GM18511 (cell line): ENCODE measurements at regions not wholly inside any gene's neighbourhood (a gene's known extent, or its start where the extent isn't known, plus 50 kb on each side); places are given as distances from the start of the nearest gene placed in this dataset.
A peak's percentile ranks its signal among the peaks of the same experiment; 100 is the strongest.

Experiments
- ATAC-seq: cut with Tn5 transposase; IDR thresholded peaks from one replicate; pipeline ENCODE4 v1.9.1; 2021; ENCODE audit warnings: mild to moderate bottlenecking, moderate library complexity; ENCODE audit not compliant: unreplicated experiment

DNA sequence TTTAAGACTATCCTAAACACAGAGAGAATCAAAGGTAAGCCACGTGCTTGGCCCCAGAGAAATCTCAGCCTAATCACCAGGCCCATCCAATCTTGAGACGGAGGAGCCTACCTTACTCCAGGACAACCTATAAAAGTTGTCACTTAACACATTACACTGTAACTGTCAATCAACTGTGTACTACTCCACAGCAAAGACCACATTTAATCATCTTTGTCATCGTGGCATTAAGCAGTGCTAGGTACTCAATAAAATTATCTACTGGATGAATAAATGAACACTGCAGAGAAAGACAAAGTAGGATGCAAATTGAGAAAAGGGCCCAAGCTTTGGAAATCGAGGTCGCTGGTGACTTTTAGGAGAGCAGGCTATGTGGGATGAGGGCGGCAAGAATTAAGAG lies 466.7 kb downstream of the SHQ1 start:
- ATAC-seq: no peak

DNA sequence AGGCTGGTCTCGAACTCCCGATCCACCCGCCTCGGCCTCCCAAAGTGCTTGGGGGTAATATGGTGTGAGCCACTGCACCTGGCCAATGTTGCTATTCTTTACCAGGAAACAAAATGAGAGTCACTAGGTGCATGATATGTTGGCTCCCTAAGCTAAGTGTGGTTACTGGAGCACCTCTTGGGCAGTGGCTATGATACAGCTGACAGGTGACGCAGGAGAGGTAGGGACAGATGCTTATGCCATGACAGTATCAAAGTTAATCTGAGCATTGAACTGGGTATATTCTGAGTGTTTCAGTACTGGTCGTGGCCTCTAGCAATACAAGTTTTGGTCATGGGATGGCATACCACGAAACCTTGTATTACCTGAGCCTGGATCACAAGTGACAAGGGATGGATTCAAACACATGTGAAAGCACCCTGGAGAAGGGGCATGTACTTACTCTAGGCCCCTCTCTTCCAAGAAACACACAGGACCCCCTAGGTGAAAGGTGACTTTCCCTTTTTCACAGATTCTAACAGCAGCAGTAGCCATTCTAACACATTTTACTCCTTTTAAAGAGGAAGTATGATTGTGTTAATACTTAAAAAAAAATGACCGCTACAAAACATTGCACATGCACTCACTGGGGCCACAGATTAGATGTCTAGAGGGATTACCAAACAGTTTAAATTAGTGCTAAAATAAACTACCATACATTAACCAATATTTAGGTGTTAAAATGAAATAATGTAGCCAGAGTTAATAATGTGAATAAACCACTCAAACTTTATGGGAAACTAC lies 467.3 kb downstream of the SHQ1 start:
- ATAC-seq: no peak

- ATAC-seq: no peak
These were observed 468.1 kb downstream of the SHQ1 start for GRCh38 chr3:72380193-72380592.

GRCh38 chr3:72379500-72380187 lies 468.6 kb downstream of the SHQ1 start:
- no peak for ATAC-seq

- no peak for ATAC-seq
These were observed 470.0 kb downstream of the SHQ1 start for GRCh38 chr3:72378287-72378686.

DNA sequence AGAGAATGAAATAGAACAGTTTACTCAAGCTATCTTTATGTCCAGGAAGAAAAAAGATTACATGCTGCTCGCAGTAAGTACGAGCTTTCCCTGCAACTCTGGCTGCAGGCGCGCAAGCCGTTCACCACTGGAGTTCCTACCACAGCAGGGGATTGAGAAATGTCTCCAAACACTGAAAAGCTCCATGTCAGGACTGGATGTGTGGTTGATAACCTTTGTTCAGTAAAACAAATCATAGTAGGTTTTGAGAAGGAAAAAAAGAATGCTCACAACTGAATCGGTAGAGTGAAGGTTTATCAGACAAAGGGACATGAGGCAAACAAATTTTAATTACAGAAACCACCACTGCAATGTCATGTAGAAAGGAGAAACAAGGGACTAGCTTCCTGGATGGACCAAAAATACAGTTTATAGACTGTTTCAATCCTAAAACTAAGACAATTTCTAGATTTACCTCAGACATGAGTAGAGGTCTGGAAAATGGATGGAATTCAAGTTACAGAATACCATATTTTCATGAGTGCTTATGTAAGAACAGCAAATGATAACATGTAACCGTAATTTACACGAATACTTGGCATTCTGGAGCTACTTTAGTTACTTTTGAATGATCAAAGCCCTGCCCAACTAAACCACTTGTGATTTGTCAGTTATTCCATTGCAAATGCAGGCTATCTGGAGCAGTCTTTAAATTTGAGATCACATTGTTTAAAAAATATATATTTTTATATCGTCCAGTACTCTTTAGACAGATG lies 471.1 kb downstream of the SHQ1 start:
- ATAC-seq: no peak

- ATAC-seq: peak; percentile 87
These were observed 472.8 kb downstream of the SHQ1 start for GRCh38 chr3:72375237-72376076.

DNA sequence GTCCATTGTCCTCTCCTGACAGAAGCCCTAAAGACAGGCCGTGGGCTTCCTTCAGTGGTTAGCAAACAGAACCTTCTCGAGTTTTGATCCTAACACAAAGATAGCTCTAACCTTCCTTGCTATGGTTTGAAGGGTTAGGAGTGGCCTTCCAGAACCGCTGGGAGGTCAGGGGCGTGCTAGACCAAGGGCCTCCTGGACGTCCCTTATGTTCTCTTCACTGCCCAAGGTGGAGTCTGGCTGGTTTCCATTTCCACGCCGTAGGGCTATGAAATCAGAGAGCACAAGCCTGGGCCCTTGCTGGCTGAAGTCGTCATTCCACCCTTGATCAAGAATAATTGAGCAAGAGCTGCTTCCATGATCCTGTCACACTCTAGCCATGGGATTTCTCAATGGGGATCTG lies 475.1 kb downstream of the SHQ1 start:
- ATAC-seq: no peak

DNA sequence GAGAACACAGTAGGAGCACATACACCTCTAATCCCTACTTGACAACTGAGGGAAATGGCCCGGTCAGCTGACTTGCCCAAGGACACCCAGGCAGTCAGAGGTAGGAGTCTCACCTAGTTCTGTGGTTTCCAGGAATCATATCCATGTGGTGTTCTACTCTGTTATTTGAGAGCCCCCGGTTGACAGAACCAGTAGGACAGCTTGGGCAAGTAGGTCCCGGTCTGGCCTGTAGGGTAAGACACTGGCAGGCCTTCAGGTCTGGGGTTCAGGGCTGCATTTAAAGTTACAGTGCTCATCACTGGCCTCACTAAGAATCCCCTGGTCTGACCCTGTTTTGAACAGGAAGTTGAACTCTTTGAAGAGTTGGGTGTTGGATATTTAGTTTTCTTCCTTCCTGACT lies 476.1 kb downstream of the SHQ1 start:
- ATAC-seq: no peak

- ATAC-seq: no peak
These were observed 476.8 kb downstream of the SHQ1 start for GRCh38 chr3:72371431-72371830.

DNA sequence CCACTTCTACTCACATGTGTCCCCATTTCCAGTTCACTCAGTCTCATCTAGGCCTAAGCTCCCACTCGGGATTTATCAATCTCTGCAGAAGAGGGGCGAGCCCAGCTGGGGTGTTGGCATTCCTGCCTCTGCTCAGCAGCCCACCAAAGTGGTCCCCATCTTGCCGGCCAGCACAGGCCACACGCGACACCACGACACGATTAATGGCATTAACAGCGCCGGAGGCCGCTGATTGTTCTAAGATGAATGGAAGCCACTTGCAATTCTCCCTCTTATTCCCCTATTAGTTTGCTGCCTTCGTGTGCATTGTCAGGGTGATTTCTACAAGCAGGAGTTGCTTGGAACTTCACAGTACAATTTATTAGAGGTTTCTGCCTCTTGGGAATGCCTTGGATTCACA lies 477.3 kb downstream of the SHQ1 start:
- no peak for ATAC-seq

GRCh38 chr3:72369681-72370080 lies 478.6 kb downstream of the SHQ1 start:
- no peak for ATAC-seq

GRCh38 chr3:72368331-72368975 lies 479.8 kb downstream of the SHQ1 start:
- no peak for ATAC-seq

DNA sequence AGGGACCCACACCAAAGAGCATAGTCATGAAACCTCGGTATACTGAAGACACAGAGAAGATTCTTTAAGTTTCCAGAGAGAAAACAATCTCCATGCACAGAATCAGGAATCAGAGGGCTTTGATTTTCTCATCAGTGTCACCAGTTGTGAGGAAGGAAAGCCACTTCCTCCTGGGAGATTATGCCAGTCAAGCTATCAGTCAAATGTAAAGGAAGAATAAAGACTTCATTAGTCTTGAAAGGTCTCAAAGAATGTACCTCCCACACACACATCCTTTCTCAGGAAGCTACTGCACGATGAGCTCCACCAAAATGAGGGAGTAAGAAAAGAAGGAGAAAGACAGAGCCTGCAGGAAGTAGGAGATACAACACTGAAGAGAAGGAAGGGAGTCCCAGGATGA lies 486.3 kb downstream of the SHQ1 start:
- ATAC-seq: no peak

DNA sequence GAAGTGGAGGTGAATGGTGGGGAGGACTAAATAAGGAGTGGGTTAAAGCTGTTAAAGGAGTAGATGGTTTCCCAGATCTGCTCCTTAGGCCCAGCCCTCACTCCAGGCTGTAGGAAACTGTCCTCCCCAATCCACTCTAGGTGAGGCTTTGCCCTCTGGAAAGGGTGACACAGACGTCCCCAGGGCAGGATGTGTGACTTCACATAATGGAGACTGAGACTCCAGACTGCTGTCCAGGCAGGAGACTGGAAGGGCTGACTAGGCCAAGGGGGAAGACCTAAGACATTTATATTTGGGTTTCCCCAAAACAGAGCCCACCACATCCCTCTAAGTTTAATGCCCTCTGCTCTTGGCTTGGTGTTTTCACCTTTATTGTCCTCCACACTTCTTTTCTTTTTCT lies 488.5 kb downstream of the SHQ1 start:
- no peak for ATAC-seq

DNA sequence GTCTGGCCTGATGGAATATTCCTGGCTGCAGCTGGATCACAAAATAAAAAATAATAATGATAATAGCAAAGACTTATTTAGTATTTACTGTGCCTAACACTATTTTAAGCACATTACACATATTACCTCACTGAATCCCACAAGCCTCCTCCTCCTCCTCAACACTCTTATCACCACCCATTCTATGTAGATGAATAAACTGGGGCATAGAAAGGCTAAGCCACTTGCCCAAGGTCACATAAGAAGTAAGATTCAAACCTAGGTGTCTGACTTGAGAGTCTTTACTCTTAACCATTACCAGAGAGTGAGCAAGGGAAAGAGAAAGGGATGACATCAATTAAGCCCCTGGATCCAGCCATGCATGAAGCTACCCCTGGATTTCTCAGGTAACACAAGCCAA lies 493.1 kb downstream of the SHQ1 start:
- ATAC-seq: no peak

GRCh38 chr3:72354486-72354885 lies 493.8 kb downstream of the SHQ1 start:
- ATAC-seq: no peak

GRCh38 chr3:72353236-72354128 lies 494.8 kb downstream of the SHQ1 start:
- no peak for ATAC-seq

DNA sequence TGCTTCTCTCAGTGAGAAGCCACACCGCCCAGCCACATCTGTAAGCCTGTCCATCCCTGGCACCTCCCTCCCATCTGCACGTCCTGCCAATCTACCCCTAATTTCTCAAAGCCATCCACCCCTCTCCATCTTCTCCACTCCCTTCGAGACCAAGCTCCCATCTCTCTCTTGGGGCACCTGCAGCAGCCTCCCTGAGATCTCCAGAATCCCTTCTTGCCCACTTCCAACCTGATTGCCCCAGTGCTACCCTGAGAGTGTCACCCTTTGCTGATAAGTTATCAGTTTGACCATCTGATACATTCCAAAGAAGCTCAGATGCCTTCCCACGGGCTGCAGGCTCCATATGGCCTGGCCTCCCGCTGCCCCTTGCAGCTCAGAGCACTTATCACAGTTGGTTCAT lies 496.1 kb downstream of the SHQ1 start:
- no peak for ATAC-seq
